GM21825 (cell line): ENCODE measurements at regions not wholly inside any gene's neighbourhood (a gene's known extent, or its start where the extent isn't known, plus 50 kb on each side); places are given as distances from the start of the nearest gene placed in this dataset.
"Not testable (repeated sequence)": the region's sequence is repeated elsewhere in the genome, so short reads cannot be mapped to it uniquely, and the experiment has no call there.

Experiments
- ATAC-seq: cut with Tn5 transposase; IDR thresholded peaks from one replicate; pipeline ENCODE4 v1.9.1; 2021; ENCODE audit warnings: mild to moderate bottlenecking, moderate library complexity; ENCODE audit not compliant: unreplicated experiment

GRCh38 chr3:3476669-3477068 lies 297.2 kb upstream of the CRBN start:
- ATAC-seq, result no peak

GRCh38 chr3:3468596-3468995 lies 289.1 kb upstream of the CRBN start:
- ATAC-seq, result no peak

GRCh38 chr3:3464131-3464530 lies 284.6 kb upstream of the CRBN start:
- ATAC-seq, result no peak

- ATAC-seq, result no peak
Observed at GRCh38 chr3:3461317-3461716, 281.8 kb upstream of the CRBN start.

- no peak for ATAC-seq
Observed at GRCh38 chr3:3448468-3448867, 269.0 kb upstream of the CRBN start.

- no peak for ATAC-seq
Observed at GRCh38 chr3:3447641-3448040, 268.1 kb upstream of the CRBN start.

GRCh38 chr3:3446251-3446650 lies 266.8 kb upstream of the CRBN start:
- no peak for ATAC-seq

GRCh38 chr3:3443482-3443881 lies 264.0 kb upstream of the CRBN start:
- no peak for ATAC-seq

- no peak for ATAC-seq
Observed at GRCh38 chr3:3433711-3434110, 254.2 kb upstream of the CRBN start.

GRCh38 chr3:3429841-3430240 lies 250.3 kb upstream of the CRBN start:
- ATAC-seq, result no peak

- not testable (repeated sequence) for ATAC-seq
Observed at GRCh38 chr3:3407707-3408106, 228.2 kb upstream of the CRBN start.

- ATAC-seq, result no peak
Observed at GRCh38 chr3:3405131-3405530, 225.6 kb upstream of the CRBN start.

GRCh38 chr3:3403700-3404099 lies 224.2 kb upstream of the CRBN start:
- ATAC-seq, result no peak

GRCh38 chr3:3392946-3393345 lies 213.5 kb upstream of the CRBN start:
- ATAC-seq, result no peak

GRCh38 chr3:3383461-3383860 lies 204.0 kb upstream of the CRBN start:
- no peak for ATAC-seq

GRCh38 chr3:3372210-3372777 lies 192.8 kb upstream of the CRBN start:
- ATAC-seq, result no peak

GRCh38 chr3:3368306-3368705 lies 188.8 kb upstream of the CRBN start:
- ATAC-seq, result no peak

GRCh38 chr3:3366386-3366785 lies 186.9 kb upstream of the CRBN start:
- no peak for ATAC-seq

GRCh38 chr3:3365716-3366115 lies 186.2 kb upstream of the CRBN start:
- no peak for ATAC-seq

- ATAC-seq, result no peak
Observed at GRCh38 chr3:3356846-3357245, 177.4 kb upstream of the CRBN start.

- no peak for ATAC-seq
Observed at GRCh38 chr3:3355442-3355841, 176.0 kb upstream of the CRBN start.

GRCh38 chr3:3353153-3353552 lies 173.7 kb upstream of the CRBN start:
- ATAC-seq, result peak; percentile 72

GRCh38 chr3:3351226-3351625 lies 171.7 kb upstream of the CRBN start:
- ATAC-seq, result no peak

- not testable (repeated sequence) for ATAC-seq
Observed at GRCh38 chr3:3347056-3347455, 167.6 kb upstream of the CRBN start.
